ENCODE measurements at regions not wholly inside any gene's neighbourhood (a gene's known extent, or its start where the extent isn't known, plus 50 kb on each side); places are given as distances from the start of the nearest gene placed in this dataset.

DNA sequence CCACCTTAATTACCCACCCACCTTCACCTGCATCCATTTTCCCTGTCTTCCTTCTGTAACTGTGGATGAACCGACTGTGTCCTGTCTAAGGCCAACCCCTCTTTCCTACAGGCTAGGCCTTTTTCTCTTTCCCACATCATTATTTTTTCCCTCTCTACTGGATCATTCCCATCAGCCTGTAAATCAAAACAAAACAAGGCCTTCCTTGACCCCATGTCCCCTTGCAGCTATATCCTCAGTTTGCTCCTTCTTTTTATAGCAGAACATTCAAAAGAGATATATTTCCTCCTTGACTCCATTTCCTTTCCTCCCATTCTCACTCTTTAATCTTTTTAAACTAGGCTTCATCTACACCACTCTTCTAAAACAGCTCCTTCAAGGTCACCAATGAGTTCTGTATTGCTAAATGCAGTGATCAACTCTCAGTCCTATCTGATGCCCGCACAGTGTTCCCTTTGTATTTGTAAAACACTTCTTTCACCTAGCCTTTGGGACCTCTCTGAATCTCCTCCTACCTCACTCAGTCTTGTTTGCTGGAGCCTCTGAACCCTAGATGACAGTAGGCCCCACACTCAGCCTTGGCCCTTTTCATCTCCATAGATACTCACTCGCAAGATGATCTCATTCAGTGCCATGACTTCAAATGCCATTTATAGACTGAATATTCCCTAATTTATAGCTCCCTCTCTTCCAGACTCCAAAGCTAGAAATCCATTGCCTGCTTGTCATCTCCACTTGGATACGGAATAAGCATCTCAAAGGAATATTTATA is 55.7 kb downstream of the CXCR4 start:
- no peak for DNase-seq
- Mint-ChIP-seq H3K4me3 (no peak overlapping the region), H3K36me3 (ENCODE audit: low read depth) (no peaks in the 10 kb centered on the region), H3K9me3 (peaks cover 2% of the 10 kb centered on the region), H3K4me1 (ENCODE audit: low read depth) (peaks cover 65% of the 10 kb centered on the region), H3K27ac (no peak overlapping the region), H3K27me3 (no peaks in the 10 kb centered on the region)

DNA sequence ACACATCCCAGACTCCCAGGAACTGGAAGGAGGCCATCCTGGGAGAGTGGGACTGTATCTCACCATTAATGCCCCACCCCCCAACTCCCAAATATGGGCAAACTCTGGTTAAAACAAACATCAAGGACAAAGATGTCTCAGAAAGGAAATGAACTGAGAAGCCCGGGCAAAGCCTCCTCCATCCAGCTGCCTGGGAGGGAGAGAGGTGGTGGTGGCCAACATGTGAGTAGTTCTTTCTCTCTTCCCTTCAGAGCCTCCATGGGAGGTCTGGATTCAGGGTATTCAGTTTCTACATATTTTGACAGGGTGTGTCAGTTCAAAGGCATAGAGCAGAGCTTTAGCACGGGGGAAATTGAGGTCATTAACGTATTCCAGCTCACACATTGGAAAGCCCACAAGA is 57.5 kb downstream of the CXCR4 start:
- no peak for DNase-seq

GRCh38 chr2:136059036-136059472 is 58.9 kb downstream of the CXCR4 start:
- no peak for DNase-seq
- H3K36me3 Mint-ChIP-seq (ENCODE audit: low read depth), result no peaks in the 10 kb centered on the region
- peaks cover 7% of the 10 kb centered on the region for H3K9me3 Mint-ChIP-seq
- H3K4me1 Mint-ChIP-seq (ENCODE audit: low read depth), result peaks cover 70% of the 10 kb centered on the region
- H3K27me3 Mint-ChIP-seq, result no peaks in the 10 kb centered on the region
- no peak overlapping the region for H3K4me3 Mint-ChIP-seq
- H3K27ac Mint-ChIP-seq, result peak overlapping the region; percentile 46

More for the DNA sequence above, 57.5 kb downstream of the CXCR4 start:
- Mint-ChIP-seq H3K9me3 (peaks cover 7% of the 10 kb centered on the region), H3K27ac (no peak overlapping the region), H3K4me3 (no peak overlapping the region), H3K4me1 (ENCODE audit: low read depth) (peaks cover 69% of the 10 kb centered on the region), H3K36me3 (ENCODE audit: low read depth) (no peaks in the 10 kb centered on the region), H3K27me3 (no peaks in the 10 kb centered on the region)

DNA sequence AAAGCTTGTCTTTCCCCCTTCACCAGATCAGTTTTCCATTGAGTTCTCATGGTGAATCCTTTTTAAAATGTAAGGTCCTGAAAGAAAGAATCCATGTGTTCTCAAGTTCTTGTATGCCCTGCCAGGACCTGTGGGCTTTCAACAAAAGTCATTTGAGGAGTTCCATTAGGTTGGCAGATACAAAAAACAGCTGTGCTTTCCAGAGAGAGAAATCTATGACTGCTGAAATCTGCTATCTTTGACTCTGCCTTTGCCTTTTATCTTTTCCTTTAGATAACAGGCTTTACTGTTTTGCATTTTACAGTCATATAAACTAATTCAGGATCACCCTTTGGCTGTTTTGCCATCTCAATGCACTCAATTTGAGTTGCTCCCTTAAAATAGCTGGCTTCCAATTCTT is 59.7 kb downstream of the CXCR4 start:
- Mint-ChIP-seq H3K4me3 (no peak overlapping the region), H3K36me3 (ENCODE audit: low read depth) (no peaks in the 10 kb centered on the region), H3K27me3 (no peaks in the 10 kb centered on the region), H3K4me1 (ENCODE audit: low read depth) (peaks cover 73% of the 10 kb centered on the region), H3K9me3 (peaks cover 7% of the 10 kb centered on the region), H3K27ac (peak overlapping the region; percentile 39)
- DNase-seq, result no peak

- peak overlapping the region; percentile 38 for H3K4me3 Mint-ChIP-seq
- H3K4me1 Mint-ChIP-seq (ENCODE audit: low read depth), result peaks cover 76% of the 10 kb centered on the region
- no peaks in the 10 kb centered on the region for H3K36me3 Mint-ChIP-seq (ENCODE audit: low read depth)
- H3K9me3 Mint-ChIP-seq, result peaks cover 7% of the 10 kb centered on the region
- peak overlapping the region; percentile 91 for H3K27ac Mint-ChIP-seq
- DNase-seq, result no peak
- no peaks in the 10 kb centered on the region for H3K27me3 Mint-ChIP-seq
Observed at GRCh38 chr2:136057802-136058140, 60.2 kb downstream of the CXCR4 start.

DNA sequence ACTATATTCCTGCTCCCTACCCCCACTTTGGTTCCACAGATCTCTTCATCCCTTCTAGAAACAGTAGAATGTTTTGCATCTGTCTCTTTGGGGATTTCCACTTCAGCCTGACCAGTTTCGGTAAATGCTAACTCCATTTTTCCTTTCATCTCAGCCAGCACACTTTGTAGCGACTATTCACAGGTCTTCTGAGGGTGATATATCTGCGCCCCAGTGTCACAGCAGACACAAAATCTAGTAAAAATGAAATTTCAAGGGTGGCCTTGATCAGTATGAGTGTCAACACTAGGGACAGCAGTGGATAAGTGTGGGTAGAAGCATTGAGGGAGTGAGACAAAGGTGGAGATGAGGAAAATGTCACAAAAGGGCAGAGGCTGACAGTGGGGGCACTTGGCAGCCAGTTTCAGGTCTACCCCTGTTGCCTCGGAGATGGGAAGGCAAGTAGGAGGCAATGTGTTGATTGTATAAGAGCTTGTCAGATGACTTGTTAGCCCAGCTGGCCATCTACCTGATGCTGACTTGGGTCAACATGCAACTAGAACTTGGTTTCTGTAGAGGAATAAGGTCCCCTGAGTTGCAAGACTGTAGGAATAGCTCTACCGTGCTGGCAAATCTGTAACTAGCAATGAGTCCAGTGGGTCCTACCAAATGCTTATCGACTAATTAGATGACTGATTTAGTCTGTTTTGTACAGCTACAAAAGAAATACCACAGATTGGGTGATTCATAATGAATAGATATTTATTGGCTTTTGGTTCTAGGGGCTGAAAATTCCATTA is 60.7 kb downstream of the CXCR4 start:
- H3K27me3 Mint-ChIP-seq, result no peaks in the 10 kb centered on the region
- peak overlapping the region; percentile 38 for H3K4me3 Mint-ChIP-seq
- peak overlapping the region; percentile 91 for H3K27ac Mint-ChIP-seq
- no peaks in the 10 kb centered on the region for H3K36me3 Mint-ChIP-seq (ENCODE audit: low read depth)
- H3K9me3 Mint-ChIP-seq, result peaks cover 7% of the 10 kb centered on the region
- H3K4me1 Mint-ChIP-seq (ENCODE audit: low read depth), result peaks cover 79% of the 10 kb centered on the region
- DNase-seq, result peak; percentile 61

- Mint-ChIP-seq H3K27ac (peak overlapping the region; percentile 91), H3K9me3 (peaks cover 5% of the 10 kb centered on the region), H3K36me3 (ENCODE audit: low read depth) (no peaks in the 10 kb centered on the region), H3K4me3 (peak overlapping the region; percentile 8), H3K27me3 (no peaks in the 10 kb centered on the region), H3K4me1 (ENCODE audit: low read depth) (peaks cover 85% of the 10 kb centered on the region)
- no peak for DNase-seq
Observed at GRCh38 chr2:136055929-136056688, 61.8 kb downstream of the CXCR4 start.

GRCh38 chr2:136054856-136055255 is 63.1 kb downstream of the CXCR4 start:
- no peaks in the 10 kb centered on the region for H3K27me3 Mint-ChIP-seq
- H3K9me3 Mint-ChIP-seq, result peaks cover 5% of the 10 kb centered on the region
- H3K27ac Mint-ChIP-seq, result peak overlapping the region; percentile 62
- H3K4me3 Mint-ChIP-seq, result no peak overlapping the region
- H3K4me1 Mint-ChIP-seq (ENCODE audit: low read depth), result peaks cover 92% of the 10 kb centered on the region
- no peaks in the 10 kb centered on the region for H3K36me3 Mint-ChIP-seq (ENCODE audit: low read depth)
- DNase-seq, result no peak

- H3K27ac Mint-ChIP-seq, result peak overlapping the region; percentile 96
- peaks cover 89% of the 10 kb centered on the region for H3K4me1 Mint-ChIP-seq (ENCODE audit: low read depth)
- H3K4me3 Mint-ChIP-seq, result peak overlapping the region; percentile 56
- no peaks in the 10 kb centered on the region for H3K27me3 Mint-ChIP-seq
- no peaks in the 10 kb centered on the region for H3K36me3 Mint-ChIP-seq (ENCODE audit: low read depth)
- no peak for DNase-seq
- H3K9me3 Mint-ChIP-seq, result peaks cover 5% of the 10 kb centered on the region
Observed at GRCh38 chr2:136052369-136053362, 65.3 kb downstream of the CXCR4 start.

- H3K9me3 Mint-ChIP-seq, result peaks cover 5% of the 10 kb centered on the region
- H3K36me3 Mint-ChIP-seq (ENCODE audit: low read depth), result no peaks in the 10 kb centered on the region
- peak overlapping the region; percentile 56 for H3K4me3 Mint-ChIP-seq
- DNase-seq, result no peak
- H3K4me1 Mint-ChIP-seq (ENCODE audit: low read depth), result peaks cover 85% of the 10 kb centered on the region
- H3K27ac Mint-ChIP-seq, result peak overlapping the region; percentile 96
- H3K27me3 Mint-ChIP-seq, result no peaks in the 10 kb centered on the region
Observed at GRCh38 chr2:136051725-136052048, 66.3 kb upstream of the DARS1 start.

- Mint-ChIP-seq H3K4me1 (ENCODE audit: low read depth) (peaks cover 85% of the 10 kb centered on the region), H3K9me3 (peaks cover 5% of the 10 kb centered on the region), H3K27me3 (no peaks in the 10 kb centered on the region), H3K4me3 (peak overlapping the region; percentile 56), H3K36me3 (ENCODE audit: low read depth) (no peaks in the 10 kb centered on the region), H3K27ac (peak overlapping the region; percentile 96)
- peak; percentile 44 for DNase-seq
Observed at GRCh38 chr2:136051001-136051724, 65.7 kb upstream of the DARS1 start.

GRCh38 chr2:136049991-136050920 is 64.8 kb upstream of the DARS1 start:
- Mint-ChIP-seq H3K27me3 (no peaks in the 10 kb centered on the region), H3K36me3 (ENCODE audit: low read depth) (no peaks in the 10 kb centered on the region), H3K27ac (peak overlapping the region; percentile 96), H3K4me1 (ENCODE audit: low read depth) (peaks cover 85% of the 10 kb centered on the region), H3K9me3 (no peaks in the 10 kb centered on the region), H3K4me3 (peak overlapping the region; percentile 49)
- DNase-seq, result no peak

Data from activated T-cell treated with anti-CD3 and anti-CD28 coated beads, Interleukin-2, amount 50 U/mL, for 24 hours (primary cell).